Astrocyte of the cerebellum (primary cell): ENCODE measurements at regions not wholly inside any gene's neighbourhood (a gene's known extent, or its start where the extent isn't known, plus 50 kb on each side); places are given as distances from the start of the nearest gene placed in this dataset.

Experiments used
- DNase-seq: peaks from one replicate; pipeline ENCODE4 v3.0.0-alpha.2; 2011; ENCODE audit warnings: low read depth
- H3K4me3 ChIP-seq: 2 replicates; pipeline ENCODE4 v1.5.1; 2011; ENCODE audit warnings: mild to moderate bottlenecking, low read depth, low read length, moderate library complexity
- in situ Hi-C: cut with HindIII; loops from 2 replicates; pipeline ENCODE4 v1.10.0; 2017; ENCODE audit warnings: low sequenced_read_pairs
- TF ChIP-seq, protein P1 (sequence below): IDR thresholded peaks from 2 replicates; pipeline ENCODE4 v1.5.1; 2012; ENCODE audit warnings: low read length, low read depth, moderate library complexity, mild to moderate bottlenecking; ENCODE audit errors: missing control alignments

DNA sequence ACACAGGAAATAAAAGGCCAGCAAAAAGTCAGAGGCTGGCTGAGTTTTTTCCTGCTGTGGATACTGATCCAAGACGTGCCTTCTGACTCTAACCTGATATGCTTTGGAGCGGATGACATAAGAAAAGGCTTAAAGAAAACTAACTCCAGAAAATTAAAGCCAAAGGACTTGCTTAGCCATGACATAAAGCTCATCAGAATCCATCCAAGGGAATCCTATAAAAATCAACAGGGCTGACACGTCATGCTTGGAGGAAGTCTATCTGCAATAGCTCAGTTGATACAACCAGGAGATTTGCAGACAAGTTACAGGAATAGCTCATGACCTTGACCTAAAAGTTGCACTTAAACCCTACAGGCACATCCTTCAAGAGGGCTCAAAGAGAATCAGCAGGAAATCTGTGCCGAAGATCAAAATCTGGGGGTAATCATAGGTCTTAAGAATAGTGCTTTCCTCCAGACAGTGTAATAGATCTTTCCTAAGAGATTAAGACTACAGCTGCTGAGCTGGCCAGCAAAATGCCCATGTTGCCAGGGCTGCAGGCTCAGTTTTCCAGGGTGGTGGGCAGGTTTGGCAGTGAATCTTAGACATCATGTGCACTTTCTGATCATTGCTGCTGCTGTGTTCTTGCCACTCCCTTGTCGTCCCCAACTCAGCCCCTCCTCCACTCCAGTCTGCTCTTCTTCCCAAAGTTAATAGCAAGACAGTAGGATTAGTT, 111.5 kb upstream of the SVIL start:
- no peak for DNase-seq
- H3K4me3 ChIP-seq: no peak overlapping the region
- in situ Hi-C loops: no loop called here
- TF ChIP-seq, protein P1, sequence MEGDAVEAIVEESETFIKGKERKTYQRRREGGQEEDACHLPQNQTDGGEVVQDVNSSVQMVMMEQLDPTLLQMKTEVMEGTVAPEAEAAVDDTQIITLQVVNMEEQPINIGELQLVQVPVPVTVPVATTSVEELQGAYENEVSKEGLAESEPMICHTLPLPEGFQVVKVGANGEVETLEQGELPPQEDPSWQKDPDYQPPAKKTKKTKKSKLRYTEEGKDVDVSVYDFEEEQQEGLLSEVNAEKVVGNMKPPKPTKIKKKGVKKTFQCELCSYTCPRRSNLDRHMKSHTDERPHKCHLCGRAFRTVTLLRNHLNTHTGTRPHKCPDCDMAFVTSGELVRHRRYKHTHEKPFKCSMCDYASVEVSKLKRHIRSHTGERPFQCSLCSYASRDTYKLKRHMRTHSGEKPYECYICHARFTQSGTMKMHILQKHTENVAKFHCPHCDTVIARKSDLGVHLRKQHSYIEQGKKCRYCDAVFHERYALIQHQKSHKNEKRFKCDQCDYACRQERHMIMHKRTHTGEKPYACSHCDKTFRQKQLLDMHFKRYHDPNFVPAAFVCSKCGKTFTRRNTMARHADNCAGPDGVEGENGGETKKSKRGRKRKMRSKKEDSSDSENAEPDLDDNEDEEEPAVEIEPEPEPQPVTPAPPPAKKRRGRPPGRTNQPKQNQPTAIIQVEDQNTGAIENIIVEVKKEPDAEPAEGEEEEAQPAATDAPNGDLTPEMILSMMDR: no peak

DNA sequence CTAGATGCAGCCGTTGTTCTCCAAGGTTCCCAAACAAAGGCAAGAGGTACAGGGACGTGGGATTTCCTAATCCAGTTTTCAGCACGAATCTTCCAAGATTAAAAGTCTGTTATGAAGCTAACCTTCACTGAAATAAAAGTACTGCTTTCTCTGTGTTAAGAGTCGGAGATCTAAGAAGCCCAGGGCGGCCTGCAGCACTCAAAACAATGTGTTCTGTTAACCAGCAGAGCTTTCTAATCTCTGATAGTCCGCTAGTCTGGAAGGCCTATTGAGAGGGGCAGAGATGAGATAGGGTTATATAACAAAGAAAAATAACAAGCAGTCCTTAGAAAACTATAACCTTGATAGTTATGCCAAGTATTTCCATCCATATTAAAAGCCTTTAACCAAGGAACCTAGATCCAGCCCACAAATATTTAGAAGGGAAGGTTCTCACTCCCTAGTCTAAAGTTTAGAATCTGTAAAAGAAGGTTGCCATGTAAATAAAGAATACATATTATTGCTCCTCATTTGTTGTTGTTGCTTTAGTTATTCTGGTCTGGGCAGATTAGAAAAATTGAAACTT, 106.3 kb upstream of the SVIL start:
- no peak overlapping the region for H3K4me3 ChIP-seq
- DNase-seq: no peak
- in situ Hi-C loops: no loop called here
- TF ChIP-seq, protein P1: no peak

DNA sequence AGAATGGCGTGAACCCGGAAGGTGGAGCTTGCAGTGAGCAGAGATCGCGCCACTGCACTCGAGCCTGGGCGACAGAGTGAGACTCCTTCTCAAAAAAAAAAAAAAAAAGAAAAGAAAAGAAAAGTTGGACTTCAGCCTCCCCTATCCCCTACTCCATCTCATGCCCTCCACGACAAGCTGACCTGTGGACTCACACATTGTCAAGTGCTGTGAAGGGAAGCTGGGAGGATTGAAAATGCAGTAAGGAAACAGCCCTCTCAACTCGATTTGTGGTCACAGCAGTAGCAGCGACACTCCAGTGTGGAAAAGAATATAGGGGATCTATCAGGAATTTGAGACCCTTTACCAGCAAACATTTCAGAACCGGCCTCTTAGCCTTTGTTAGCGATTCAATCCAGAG, 103.6 kb upstream of the SVIL start:
- in situ Hi-C loops: no loop called here
- DNase-seq: no peak
- H3K4me3 ChIP-seq: no peak overlapping the region
- TF ChIP-seq, protein P1: no peak

DNA sequence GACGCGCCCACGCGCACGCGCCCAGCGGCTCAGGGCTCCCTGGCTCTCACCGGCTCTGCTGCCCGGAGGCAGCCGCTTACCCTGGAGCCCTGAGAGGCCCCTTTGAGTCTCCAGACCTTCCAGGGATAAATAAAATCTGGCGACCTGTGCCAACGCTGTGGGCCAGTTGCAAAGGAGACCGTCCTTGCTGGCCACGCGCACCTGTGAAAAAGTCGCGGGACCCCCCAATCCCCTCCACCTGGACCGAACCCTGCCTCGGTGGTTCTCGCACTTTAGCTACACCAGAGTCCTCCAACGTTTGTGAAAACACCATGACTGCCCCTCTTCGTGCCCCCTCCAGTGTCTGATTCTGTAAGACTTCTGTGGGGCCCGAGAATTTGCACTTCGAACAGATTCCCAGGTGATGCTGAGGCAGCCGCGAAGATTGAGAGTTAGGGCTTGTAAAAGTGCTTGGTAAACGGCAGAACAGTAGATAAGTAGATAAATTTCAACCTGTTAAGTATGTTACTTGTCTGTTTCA, 102.4 kb upstream of the SVIL start:
- H3K4me3 ChIP-seq: peak overlapping the region; percentile 88
- in situ Hi-C loops: no loop called here

DNA sequence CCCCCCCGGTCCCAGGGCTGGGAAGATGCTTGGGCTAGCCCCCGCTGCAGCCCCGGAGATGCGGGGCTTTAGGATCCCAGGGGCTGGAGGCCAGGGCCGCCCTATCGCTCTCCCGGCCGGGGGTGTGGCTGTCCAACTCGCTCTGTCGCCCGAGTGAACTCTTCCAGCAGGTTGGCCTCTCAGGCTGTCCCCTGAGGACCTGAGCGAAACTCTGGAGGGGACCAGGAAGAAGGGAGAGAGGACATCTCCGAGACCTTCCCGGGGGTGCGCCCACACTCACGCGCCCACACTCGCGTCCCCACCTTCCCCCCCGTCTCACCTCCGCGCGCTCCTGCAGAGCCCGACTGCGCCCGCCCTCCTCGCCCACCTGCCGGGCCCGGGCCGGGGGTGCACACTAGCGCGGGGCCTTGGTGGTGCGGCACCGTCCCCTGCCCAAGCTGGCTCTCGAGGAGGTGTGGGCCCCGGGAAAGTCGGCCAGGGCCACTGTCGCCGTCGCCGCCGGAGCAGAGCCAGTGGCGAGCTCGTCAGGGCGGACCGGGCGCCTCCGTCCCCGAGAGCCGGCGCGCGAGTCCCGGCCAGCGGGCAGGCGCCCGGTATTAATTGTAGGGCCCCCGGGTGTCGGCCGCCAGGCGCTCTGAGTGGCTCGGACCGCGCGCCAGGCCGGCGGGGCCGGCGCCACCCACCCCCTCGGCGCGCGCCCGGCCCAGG, 101.7 kb upstream of the SVIL start:
- H3K4me3 ChIP-seq: peak overlapping the region; percentile 88
- TF ChIP-seq, protein P1: no peak
- DNase-seq: no peak
- in situ Hi-C loops: no loop called here

More for the DNA sequence above, 102.4 kb upstream of the SVIL start:
- TF ChIP-seq, protein P1: no peak
- DNase-seq: no peak

DNA sequence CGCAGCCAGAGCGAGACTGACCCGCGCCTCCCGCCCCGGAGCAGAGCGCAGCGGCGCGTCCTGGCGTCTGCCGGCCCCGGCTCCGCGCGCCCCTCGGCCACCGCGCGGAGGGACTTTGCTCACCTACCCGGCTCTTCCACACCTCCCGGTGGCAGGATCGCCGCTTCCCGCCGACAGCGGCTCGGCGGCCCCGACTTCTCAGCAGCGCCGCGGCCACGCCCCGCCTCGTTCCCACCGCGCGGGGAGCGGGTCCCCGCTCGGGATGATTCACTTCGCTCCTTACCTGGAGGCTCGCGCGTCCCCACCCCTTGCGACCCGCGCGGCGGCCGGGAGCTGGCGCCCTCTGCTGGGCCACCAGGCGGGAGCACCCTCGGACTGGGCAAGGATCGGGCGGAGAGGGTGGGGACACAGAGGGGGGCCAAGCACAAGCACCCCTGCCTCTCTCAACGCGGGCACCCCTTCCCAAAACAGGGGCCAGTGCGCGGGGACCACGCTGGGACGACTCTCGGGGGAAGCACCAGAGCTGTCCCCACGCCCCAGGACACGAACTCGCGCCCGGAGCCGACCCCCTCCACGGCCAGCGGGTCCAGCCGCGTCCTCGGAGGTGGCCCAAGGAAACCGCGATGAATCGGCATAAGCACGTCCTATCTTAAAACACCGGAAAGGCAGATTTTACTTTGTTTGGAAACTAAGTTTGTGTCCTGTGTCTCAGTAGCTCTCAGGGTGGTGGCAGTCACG, 101.0 kb upstream of the SVIL start:
- in situ Hi-C loops: no loop called here

More for the DNA sequence above, 101.0 kb upstream of the SVIL start:
- peak; percentile 44 for DNase-seq
- TF ChIP-seq, protein P1: peak; percentile 82
- peak overlapping the region; percentile 88 for H3K4me3 ChIP-seq
